Upper lobe of left lung (tissue), 4 donors: ENCODE measurements at regions not wholly inside any gene's neighbourhood (a gene's known extent, or its start where the extent isn't known, plus 50 kb on each side); places are given as distances from the start of the nearest gene placed in this dataset.

Source experiments
- EP300 ChIP-seq, 4 donors: sonication (generic); formaldehyde crosslinking; IDR thresholded peaks; one replicate each; pipeline ENCODE4 v1.5.1; 2017; ENCODE audit warnings: antibody characterized with exemption in 4 of 4, control low read depth in 2 of 4
- POLR2A ChIP-seq, 4 donors: fragments of 450-650 bp; IDR thresholded peaks; one replicate each; pipeline ENCODE4 v1.5.1; 2016 to 2017; ENCODE audit warnings: antibody characterized with exemption in 4 of 4, mild to moderate bottlenecking in 2 of 4
- TF ChIP-seq, protein P1 (sequence below), 6 experiments: fragments of 450-650 bp in 4 of 6; fragments of 200-600 bp in 2 of 6; sonication (generic) in 2 of 6; IDR thresholded peaks; one replicate each; pipeline ENCODE4 v1.5.1; 2016 to 2019; ENCODE audit warnings: antibody characterized with exemption in 6 of 6

DNA sequence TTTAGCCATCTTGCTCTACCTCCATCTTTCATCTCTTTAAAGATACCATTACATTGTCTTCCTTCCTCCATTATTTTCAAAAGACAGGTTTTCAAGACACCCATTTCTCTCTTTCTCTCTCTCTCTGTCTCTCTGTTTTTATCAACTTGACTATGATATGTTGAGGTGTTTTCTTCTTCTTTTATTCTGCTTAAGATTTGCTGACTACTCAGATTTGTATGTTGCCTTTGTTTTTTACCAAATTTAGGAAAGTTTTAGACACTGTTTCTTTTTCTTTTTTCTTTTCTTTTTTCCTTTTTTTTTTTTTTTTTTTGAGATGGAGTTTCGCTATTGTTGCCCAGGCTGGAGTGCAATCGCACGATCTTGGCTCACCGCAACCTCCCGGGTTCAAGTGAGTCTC, 647.5 kb upstream of the VRK2 start:
- TF ChIP-seq, protein P1, sequence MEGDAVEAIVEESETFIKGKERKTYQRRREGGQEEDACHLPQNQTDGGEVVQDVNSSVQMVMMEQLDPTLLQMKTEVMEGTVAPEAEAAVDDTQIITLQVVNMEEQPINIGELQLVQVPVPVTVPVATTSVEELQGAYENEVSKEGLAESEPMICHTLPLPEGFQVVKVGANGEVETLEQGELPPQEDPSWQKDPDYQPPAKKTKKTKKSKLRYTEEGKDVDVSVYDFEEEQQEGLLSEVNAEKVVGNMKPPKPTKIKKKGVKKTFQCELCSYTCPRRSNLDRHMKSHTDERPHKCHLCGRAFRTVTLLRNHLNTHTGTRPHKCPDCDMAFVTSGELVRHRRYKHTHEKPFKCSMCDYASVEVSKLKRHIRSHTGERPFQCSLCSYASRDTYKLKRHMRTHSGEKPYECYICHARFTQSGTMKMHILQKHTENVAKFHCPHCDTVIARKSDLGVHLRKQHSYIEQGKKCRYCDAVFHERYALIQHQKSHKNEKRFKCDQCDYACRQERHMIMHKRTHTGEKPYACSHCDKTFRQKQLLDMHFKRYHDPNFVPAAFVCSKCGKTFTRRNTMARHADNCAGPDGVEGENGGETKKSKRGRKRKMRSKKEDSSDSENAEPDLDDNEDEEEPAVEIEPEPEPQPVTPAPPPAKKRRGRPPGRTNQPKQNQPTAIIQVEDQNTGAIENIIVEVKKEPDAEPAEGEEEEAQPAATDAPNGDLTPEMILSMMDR (IDR thresholded peaks at IDR 0.05): no peak
- TF ChIP-seq EP300 (IDR thresholded peaks at IDR 0.05) (no peak), POLR2A (IDR thresholded peaks at IDR 0.05) (no peak)
